ENCODE measurements at regions not wholly inside any gene's neighbourhood (a gene's known extent, or its start where the extent isn't known, plus 50 kb on each side); places are given as distances from the start of the nearest gene placed in this dataset.
A peak's percentile ranks its signal among the peaks of the same experiment; 100 is the strongest.

DNA sequence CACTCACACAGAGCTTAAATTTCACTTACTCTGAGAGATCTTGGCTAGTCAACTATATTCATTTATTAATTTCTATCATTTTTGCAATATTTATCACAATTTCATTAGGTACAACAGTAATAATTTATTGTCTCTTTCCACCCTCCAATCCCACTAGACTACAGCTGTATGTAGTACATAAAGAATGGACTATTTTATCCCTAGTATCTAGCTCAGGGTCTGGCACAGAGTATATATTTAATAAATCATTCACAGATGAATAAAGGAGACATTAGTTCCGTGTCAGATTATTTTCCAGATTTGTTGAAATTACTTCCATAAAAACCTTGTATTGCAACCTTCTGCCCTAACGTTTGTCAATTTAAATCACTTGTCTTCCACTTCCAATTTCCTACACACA lies 1781.1 kb upstream of the SEL1L start:
- Histone ChIP-seq H3K27ac (no peak overlapping the region), H3K9me3 (no peaks in the 10 kb centered on the region), H3K4me1 (no peaks in the 10 kb centered on the region), H3K27me3 (no peaks in the 10 kb centered on the region), H3K9ac (ENCODE audit: low read depth in 2 of 2, low read length in 2 of 2) (no peak overlapping the region), H3K4me3 (no peak overlapping the region), H3K36me3 (no peaks in the 10 kb centered on the region)
- DNase-seq, result no peak
- TF ChIP-seq, protein P1, sequence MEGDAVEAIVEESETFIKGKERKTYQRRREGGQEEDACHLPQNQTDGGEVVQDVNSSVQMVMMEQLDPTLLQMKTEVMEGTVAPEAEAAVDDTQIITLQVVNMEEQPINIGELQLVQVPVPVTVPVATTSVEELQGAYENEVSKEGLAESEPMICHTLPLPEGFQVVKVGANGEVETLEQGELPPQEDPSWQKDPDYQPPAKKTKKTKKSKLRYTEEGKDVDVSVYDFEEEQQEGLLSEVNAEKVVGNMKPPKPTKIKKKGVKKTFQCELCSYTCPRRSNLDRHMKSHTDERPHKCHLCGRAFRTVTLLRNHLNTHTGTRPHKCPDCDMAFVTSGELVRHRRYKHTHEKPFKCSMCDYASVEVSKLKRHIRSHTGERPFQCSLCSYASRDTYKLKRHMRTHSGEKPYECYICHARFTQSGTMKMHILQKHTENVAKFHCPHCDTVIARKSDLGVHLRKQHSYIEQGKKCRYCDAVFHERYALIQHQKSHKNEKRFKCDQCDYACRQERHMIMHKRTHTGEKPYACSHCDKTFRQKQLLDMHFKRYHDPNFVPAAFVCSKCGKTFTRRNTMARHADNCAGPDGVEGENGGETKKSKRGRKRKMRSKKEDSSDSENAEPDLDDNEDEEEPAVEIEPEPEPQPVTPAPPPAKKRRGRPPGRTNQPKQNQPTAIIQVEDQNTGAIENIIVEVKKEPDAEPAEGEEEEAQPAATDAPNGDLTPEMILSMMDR (IDR thresholded peaks at IDR 0.05), result no peak
- intact Hi-C loops (cut with DNase I), result no loop called here

DNA sequence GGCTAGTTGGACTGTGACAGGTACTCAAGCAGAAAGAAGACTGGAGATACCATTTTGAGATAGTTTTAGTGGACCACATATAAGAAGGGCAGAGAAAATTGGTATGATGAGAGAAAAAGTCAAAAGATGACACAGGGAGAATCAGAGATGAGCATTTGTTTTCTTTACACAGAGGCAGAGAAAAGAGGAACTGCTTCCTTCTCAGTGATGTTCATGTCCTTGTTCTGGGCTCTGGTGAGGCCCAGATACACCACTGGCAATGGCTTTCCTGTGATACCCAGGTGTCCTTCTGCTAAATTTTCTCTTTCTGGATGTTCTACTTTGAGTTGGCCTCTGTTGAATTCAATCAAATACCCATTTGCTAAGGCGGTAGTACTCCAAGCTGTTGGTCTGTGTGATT lies 1782.7 kb upstream of the SEL1L start:
- no peak overlapping the region for H3K27ac ChIP-seq
- no peaks in the 10 kb centered on the region for H3K4me1 ChIP-seq
- H3K9me3 ChIP-seq, result no peaks in the 10 kb centered on the region
- H3K4me3 ChIP-seq, result no peak overlapping the region
- H3K9ac ChIP-seq (ENCODE audit: low read depth in 2 of 2, low read length in 2 of 2), result no peak overlapping the region
- DNase-seq, result no peak
- intact Hi-C loops (cut with DNase I), result no loop called here
- TF ChIP-seq, protein P1 (IDR thresholded peaks at IDR 0.05), result no peak
- H3K27me3 ChIP-seq, result no peaks in the 10 kb centered on the region
- no peaks in the 10 kb centered on the region for H3K36me3 ChIP-seq

DNA sequence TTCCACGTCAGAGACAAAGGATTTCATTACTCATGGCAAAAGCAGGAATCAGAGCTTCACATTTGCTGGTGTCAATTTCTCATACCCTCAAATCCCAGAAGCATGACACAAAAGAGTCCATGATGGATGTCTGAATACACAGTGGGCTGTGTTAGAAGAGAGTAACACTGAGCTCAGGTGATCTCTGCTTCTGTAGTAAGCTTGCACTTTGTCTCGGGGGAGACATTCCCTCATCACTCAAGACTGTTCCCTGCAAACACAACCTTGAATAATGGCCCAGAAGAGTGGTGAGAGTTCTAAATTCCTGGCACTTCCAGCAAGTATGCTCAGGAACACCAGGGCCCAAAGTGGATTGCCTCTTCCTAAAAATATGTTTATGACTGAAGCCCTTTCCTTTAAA lies 1787.2 kb upstream of the SEL1L start:
- intact Hi-C loops (cut with DNase I), result no loop called here
- no peak for DNase-seq
- TF ChIP-seq, protein P1 (IDR thresholded peaks at IDR 0.05), result no peak
- Histone ChIP-seq H3K9me3 (no peaks in the 10 kb centered on the region), H3K4me1 (no peaks in the 10 kb centered on the region), H3K27me3 (no peaks in the 10 kb centered on the region), H3K27ac (no peak overlapping the region), H3K36me3 (no peaks in the 10 kb centered on the region), H3K4me3 (no peak overlapping the region), H3K9ac (ENCODE audit: low read depth in 2 of 2, low read length in 2 of 2) (no peak overlapping the region)

DNA sequence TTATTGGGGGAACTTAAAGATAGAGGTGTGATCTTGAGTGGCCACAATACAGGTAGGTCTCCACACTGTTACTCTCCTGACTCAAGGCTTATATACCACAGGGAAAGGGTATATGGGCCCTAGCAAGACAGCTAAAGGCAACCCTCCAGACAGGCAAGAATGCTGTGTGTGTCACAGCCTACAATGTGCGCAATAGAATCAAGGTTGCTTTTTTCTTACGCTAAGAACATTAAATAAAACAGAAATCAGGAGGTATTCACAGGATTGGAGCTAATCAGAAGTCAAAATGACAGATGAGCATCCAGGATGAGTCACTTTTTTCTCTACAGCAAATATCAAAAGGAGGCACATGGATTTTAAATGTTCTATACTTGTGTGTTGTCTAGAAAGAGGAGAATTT lies 1797.9 kb upstream of the SEL1L start:
- no peak for DNase-seq
- no peak overlapping the region for H3K27ac ChIP-seq
- TF ChIP-seq, protein P1 (IDR thresholded peaks at IDR 0.05), result no peak

DNA sequence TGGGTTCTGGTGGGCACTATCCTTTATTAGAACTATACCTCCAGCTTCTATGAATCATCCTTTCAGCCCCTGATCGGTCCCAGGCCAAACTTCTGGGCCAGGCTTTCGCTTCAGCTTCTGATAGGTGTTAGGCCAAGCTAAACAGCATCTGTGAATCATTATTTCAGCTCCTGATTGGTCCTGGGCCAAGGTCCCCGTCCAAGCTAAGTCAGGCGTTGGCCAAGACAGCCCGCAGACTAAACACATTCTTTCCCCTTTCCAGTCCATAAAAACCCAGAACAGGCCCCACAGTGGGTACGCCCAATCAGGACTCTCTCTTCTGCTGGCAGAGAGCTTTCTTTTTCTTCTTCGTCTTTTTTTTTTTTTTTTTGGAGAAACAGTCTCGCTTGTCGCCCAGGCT lies 1808.9 kb upstream of the SEL1L start:
- Histone ChIP-seq H3K9ac (ENCODE audit: low read depth in 2 of 2, low read length in 2 of 2) (no peak overlapping the region), H3K9me3 (no peaks in the 10 kb centered on the region), H3K4me1 (no peaks in the 10 kb centered on the region), H3K27me3 (no peaks in the 10 kb centered on the region), H3K27ac (no peak overlapping the region), H3K36me3 (no peaks in the 10 kb centered on the region), H3K4me3 (no peak overlapping the region)
- DNase-seq, result peak; percentile 19
- TF ChIP-seq, protein P1 (IDR thresholded peaks at IDR 0.05), result no peak
- intact Hi-C loops (cut with DNase I), result no loop called here

More for the DNA sequence above, 1797.9 kb upstream of the SEL1L start:
- no peak overlapping the region for H3K9ac ChIP-seq (ENCODE audit: low read depth in 2 of 2, low read length in 2 of 2)
- no peaks in the 10 kb centered on the region for H3K4me1 ChIP-seq
- intact Hi-C loops (cut with DNase I), result no loop called here
- no peaks in the 10 kb centered on the region for H3K27me3 ChIP-seq
- no peak overlapping the region for H3K4me3 ChIP-seq
- no peaks in the 10 kb centered on the region for H3K9me3 ChIP-seq
- no peaks in the 10 kb centered on the region for H3K36me3 ChIP-seq

DNA sequence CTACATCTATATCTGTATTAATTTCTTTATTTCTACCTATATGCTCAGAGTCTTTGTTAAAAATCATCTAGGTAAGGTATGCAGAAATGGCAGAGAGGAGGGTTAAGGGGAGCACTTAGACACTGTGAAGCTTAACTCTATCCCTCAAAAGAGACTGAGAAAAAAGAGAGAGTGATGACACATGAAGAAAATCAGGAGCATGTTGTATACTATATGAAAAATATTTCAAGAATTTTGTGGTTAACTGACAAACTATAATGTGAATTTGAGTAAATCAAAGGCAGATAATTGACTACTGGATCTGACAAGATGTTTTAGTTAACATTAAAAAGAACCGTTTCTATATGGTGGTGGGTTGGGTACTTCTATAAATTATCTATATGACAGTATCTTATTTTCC lies 1814.2 kb upstream of the SEL1L start:
- no peaks in the 10 kb centered on the region for H3K36me3 ChIP-seq
- H3K4me3 ChIP-seq, result no peak overlapping the region
- no peak overlapping the region for H3K9ac ChIP-seq (ENCODE audit: low read depth in 2 of 2, low read length in 2 of 2)
- intact Hi-C loops (cut with DNase I), result no loop called here
- H3K4me1 ChIP-seq, result no peaks in the 10 kb centered on the region
- no peaks in the 10 kb centered on the region for H3K9me3 ChIP-seq
- TF ChIP-seq, protein P1 (IDR thresholded peaks at IDR 0.05), result no peak
- H3K27ac ChIP-seq, result no peak overlapping the region
- DNase-seq, result no peak
- H3K27me3 ChIP-seq, result no peaks in the 10 kb centered on the region
